H1 (cell line): ENCODE measurements at regions not wholly inside any gene's neighbourhood (a gene's known extent, or its start where the extent isn't known, plus 50 kb on each side); places are given as distances from the start of the nearest gene placed in this dataset.

Experiments used
- EZH2 ChIP-seq: fragments of 200-600 bp; sonication (generic); IDR thresholded peaks from 2 replicates; pipeline ENCODE4 v1.7.1; 2012; ENCODE audit warnings: low read depth, mild to moderate bottlenecking, moderate library complexity, low read length, inconsistent platforms; ENCODE audit not compliant: severe bottlenecking
- HDAC2 ChIP-seq, 2 experiments: fragments of 300-600 bp in 1 of 2; sonication (generic) in 1 of 2; IDR thresholded peaks; 2 replicates each; pipeline ENCODE4 v1.6.1; 2011 to 2012; ENCODE audit warnings: low read depth in 2 of 2, low read length in 2 of 2, mild to moderate bottlenecking in 2 of 2, moderate library complexity in 2 of 2, borderline replicate concordance in 1 of 2, inconsistent platforms in 1 of 2
- KDM1A ChIP-seq: fragments of 200-600, 300-600 bp; sonication (generic); IDR thresholded peaks from 2 replicates; pipeline ENCODE4 v1.7.1; 2016; ENCODE audit warnings: mild to moderate bottlenecking, low read length, borderline replicate concordance
- RBBP5 ChIP-seq: IDR thresholded peaks from 2 replicates; pipeline ENCODE4 v1.7.1; 2012; ENCODE audit warnings: low read depth, mild to moderate bottlenecking, inconsistent platforms, low read length, moderate library complexity, borderline replicate concordance
- SP1 ChIP-seq: IDR thresholded peaks from 2 replicates; pipeline ENCODE4 v1.6.1; 2011; ENCODE audit warnings: low read depth, low read length
- TEAD4 ChIP-seq: IDR thresholded peaks from 2 replicates; pipeline ENCODE4 v1.6.1; 2012; ENCODE audit warnings: low read depth, low read length, inconsistent platforms, mixed read lengths
- TF ChIP-seq, protein P1 (sequence below): fragments of 300-600 bp; sonication (generic); IDR thresholded peaks from 2 replicates; pipeline ENCODE4 v1.7.1; 2012; ENCODE audit warnings: low read length, moderate library complexity, mild to moderate bottlenecking, inconsistent platforms; ENCODE audit not compliant: insufficient replicate concordance
- TF ChIP-seq, protein P2 (sequence below): IDR thresholded peaks from 2 replicates; pipeline ENCODE4 v1.6.1; 2012; ENCODE audit warnings: inconsistent platforms

DNA sequence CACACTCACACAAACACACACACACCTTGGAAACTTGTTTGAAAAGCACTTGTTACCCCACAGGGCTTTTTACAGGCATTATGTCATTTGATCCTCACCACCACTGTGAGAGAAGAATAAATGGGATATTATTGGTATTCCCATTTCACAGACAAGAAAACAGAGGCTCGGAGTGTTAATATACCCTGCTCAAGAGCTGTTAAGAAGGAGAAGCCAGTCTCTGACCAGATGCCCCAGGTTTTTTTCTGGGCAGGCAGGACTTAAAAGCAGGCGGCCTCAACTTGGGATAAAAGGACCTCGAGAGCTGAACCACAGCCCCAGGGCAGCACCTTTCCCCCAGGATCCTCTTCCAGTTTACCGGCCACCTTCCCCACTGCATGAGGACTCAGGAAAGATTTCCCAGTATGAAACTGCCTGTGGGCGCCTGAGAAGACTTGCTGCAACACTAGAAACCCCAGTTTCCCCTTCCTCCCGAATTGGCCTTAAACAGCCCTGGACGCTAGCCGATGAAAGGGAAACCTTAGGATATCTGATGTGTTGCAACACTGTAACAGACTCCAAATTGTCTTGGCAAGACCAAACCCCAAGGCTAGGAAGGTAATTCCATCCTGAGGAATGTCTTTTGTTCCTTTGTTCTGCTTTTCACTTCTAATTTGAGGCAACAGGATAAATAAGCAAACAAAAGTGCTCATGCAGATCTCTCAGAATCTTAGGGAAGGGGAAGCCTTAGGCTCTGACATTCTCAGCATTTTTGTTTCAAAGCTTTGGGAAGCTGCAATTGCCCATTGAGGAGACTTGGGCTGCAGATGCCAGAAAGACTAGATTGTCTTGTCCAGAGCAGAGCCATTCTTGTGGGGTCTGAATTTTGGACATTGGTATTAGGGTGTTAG is 173.5 kb downstream of the TRIM29 start (continued):
- TF ChIP-seq, protein P1, sequence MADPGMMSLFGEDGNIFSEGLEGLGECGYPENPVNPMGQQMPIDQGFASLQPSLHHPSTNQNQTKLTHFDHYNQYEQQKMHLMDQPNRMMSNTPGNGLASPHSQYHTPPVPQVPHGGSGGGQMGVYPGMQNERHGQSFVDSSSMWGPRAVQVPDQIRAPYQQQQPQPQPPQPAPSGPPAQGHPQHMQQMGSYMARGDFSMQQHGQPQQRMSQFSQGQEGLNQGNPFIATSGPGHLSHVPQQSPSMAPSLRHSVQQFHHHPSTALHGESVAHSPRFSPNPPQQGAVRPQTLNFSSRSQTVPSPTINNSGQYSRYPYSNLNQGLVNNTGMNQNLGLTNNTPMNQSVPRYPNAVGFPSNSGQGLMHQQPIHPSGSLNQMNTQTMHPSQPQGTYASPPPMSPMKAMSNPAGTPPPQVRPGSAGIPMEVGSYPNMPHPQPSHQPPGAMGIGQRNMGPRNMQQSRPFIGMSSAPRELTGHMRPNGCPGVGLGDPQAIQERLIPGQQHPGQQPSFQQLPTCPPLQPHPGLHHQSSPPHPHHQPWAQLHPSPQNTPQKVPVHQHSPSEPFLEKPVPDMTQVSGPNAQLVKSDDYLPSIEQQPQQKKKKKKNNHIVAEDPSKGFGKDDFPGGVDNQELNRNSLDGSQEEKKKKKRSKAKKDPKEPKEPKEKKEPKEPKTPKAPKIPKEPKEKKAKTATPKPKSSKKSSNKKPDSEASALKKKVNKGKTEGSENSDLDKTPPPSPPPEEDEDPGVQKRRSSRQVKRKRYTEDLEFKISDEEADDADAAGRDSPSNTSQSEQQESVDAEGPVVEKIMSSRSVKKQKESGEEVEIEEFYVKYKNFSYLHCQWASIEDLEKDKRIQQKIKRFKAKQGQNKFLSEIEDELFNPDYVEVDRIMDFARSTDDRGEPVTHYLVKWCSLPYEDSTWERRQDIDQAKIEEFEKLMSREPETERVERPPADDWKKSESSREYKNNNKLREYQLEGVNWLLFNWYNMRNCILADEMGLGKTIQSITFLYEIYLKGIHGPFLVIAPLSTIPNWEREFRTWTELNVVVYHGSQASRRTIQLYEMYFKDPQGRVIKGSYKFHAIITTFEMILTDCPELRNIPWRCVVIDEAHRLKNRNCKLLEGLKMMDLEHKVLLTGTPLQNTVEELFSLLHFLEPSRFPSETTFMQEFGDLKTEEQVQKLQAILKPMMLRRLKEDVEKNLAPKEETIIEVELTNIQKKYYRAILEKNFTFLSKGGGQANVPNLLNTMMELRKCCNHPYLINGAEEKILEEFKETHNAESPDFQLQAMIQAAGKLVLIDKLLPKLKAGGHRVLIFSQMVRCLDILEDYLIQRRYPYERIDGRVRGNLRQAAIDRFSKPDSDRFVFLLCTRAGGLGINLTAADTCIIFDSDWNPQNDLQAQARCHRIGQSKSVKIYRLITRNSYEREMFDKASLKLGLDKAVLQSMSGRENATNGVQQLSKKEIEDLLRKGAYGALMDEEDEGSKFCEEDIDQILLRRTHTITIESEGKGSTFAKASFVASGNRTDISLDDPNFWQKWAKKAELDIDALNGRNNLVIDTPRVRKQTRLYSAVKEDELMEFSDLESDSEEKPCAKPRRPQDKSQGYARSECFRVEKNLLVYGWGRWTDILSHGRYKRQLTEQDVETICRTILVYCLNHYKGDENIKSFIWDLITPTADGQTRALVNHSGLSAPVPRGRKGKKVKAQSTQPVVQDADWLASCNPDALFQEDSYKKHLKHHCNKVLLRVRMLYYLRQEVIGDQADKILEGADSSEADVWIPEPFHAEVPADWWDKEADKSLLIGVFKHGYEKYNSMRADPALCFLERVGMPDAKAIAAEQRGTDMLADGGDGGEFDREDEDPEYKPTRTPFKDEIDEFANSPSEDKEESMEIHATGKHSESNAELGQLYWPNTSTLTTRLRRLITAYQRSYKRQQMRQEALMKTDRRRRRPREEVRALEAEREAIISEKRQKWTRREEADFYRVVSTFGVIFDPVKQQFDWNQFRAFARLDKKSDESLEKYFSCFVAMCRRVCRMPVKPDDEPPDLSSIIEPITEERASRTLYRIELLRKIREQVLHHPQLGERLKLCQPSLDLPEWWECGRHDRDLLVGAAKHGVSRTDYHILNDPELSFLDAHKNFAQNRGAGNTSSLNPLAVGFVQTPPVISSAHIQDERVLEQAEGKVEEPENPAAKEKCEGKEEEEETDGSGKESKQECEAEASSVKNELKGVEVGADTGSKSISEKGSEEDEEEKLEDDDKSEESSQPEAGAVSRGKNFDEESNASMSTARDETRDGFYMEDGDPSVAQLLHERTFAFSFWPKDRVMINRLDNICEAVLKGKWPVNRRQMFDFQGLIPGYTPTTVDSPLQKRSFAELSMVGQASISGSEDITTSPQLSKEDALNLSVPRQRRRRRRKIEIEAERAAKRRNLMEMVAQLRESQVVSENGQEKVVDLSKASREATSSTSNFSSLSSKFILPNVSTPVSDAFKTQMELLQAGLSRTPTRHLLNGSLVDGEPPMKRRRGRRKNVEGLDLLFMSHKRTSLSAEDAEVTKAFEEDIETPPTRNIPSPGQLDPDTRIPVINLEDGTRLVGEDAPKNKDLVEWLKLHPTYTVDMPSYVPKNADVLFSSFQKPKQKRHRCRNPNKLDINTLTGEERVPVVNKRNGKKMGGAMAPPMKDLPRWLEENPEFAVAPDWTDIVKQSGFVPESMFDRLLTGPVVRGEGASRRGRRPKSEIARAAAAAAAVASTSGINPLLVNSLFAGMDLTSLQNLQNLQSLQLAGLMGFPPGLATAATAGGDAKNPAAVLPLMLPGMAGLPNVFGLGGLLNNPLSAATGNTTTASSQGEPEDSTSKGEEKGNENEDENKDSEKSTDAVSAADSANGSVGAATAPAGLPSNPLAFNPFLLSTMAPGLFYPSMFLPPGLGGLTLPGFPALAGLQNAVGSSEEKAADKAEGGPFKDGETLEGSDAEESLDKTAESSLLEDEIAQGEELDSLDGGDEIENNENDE = peak; percentile 80
- TF ChIP-seq RBBP5 (peak; percentile 84; the same call in 1 of the 2 replicates), KDM1A (peak; percentile 93), SP1 (peak; percentile 45; the same call in 1 of the 2 replicates), TEAD4 (peak; percentile 90), HDAC2 (IDR thresholded peaks at IDR 0.05; ENCODE audit: borderline replicate concordance in 1 of 2, low read depth in 2 of 2, low read length in 2 of 2) (peak in 1 of 2 experiments; percentile 28; a peak in 1 of 4 replicates), EZH2 (no peak)
- TF ChIP-seq, protein P2, sequence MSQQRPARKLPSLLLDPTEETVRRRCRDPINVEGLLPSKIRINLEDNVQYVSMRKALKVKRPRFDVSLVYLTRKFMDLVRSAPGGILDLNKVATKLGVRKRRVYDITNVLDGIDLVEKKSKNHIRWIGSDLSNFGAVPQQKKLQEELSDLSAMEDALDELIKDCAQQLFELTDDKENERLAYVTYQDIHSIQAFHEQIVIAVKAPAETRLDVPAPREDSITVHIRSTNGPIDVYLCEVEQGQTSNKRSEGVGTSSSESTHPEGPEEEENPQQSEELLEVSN = 0 out of 2 replicates have a peak, but pooled peaks have one; percentile 43
